Neural cell (in vitro differentiated cells): ENCODE measurements at regions not wholly inside any gene's neighbourhood (a gene's known extent, or its start where the extent isn't known, plus 50 kb on each side); places are given as distances from the start of the nearest gene placed in this dataset.

Experiments used
- H2AFZ ChIP-seq: fragments of 200-600, 300-800 bp; sonication (generic), shearing (Covaris generic); 2 replicates; pipeline ENCODE4 v1.6.0; 2014; ENCODE audit warnings: low read depth, mild to moderate bottlenecking, antibody characterized with exemption, low read length, moderate library complexity
- H3F3A ChIP-seq: fragments of 200-600 bp; shearing (Covaris generic); 2 replicates; pipeline ENCODE4 v1.6.1; 2016; ENCODE audit warnings: mild to moderate bottlenecking, moderate library complexity, mixed read lengths, antibody characterized with exemption, low read length; ENCODE audit not compliant: insufficient read depth, poor library complexity, severe bottlenecking
- H3K27ac ChIP-seq: fragments of 200-600, 300-800 bp; sonication (generic), shearing (Covaris generic); 2 replicates; pipeline ENCODE4 v1.5.1; 2014; ENCODE audit warnings: mild to moderate bottlenecking, low read length, moderate library complexity
- H3K27me3 ChIP-seq: fragments of 300-800, 200-600 bp; sonication (generic), shearing (Covaris generic); 2 replicates; pipeline ENCODE4 v1.6.0; 2014; ENCODE audit warnings: mild to moderate bottlenecking, low read depth, low read length, moderate library complexity; ENCODE audit not compliant: insufficient read depth
- H3K36me3 ChIP-seq: fragments of 300-800, 200-600 bp; sonication (generic), shearing (Covaris generic); 2 replicates; pipeline ENCODE4 v1.5.1; 2014; ENCODE audit warnings: mild to moderate bottlenecking, antibody characterized with exemption, low read length, moderate library complexity; ENCODE audit not compliant: insufficient read depth
- H3K4me2 ChIP-seq: fragments of 300-800, 200-600 bp; sonication (generic), shearing (Covaris generic); 2 replicates; pipeline ENCODE4 v1.6.0; 2014; ENCODE audit warnings: mild to moderate bottlenecking, low read length
- H3K4me3 ChIP-seq: fragments of 300-800, 200-600 bp; sonication (generic), shearing (Covaris generic); 2 replicates; pipeline ENCODE4 v1.5.1; 2014; ENCODE audit warnings: mild to moderate bottlenecking, low read length, moderate library complexity
- H3K79me2 ChIP-seq: fragments of 200-600 bp; shearing (Covaris generic); replicated peaks from 2 replicates; pipeline ENCODE4 v1.6.0; 2014; ENCODE audit warnings: mild to moderate bottlenecking, low read length, moderate library complexity; ENCODE audit not compliant: insufficient read depth
- H3K9ac ChIP-seq: fragments of 300-800, 200-600 bp; sonication (generic), shearing (Covaris generic); 2 replicates; pipeline ENCODE4 v1.6.1; 2016; ENCODE audit warnings: mild to moderate bottlenecking, low read length, mixed read lengths
- H3K9me2 ChIP-seq: fragments of 200-600 bp; shearing (Covaris generic); 2 replicates; pipeline ENCODE4 v1.6.1; 2016; ENCODE audit warnings: mild to moderate bottlenecking, low read length, mixed read lengths; ENCODE audit not compliant: insufficient read depth
- H3K9me3 ChIP-seq: fragments of 200-600, 300-800 bp; sonication (generic), shearing (Covaris generic); 2 replicates; pipeline ENCODE4 v1.6.1; 2016; ENCODE audit warnings: mild to moderate bottlenecking, mixed run types, low read length, moderate library complexity, mixed read lengths
- H4K20me1 ChIP-seq: fragments of 200-600 bp; shearing (Covaris generic); 2 replicates; pipeline ENCODE4 v1.6.1; 2016; ENCODE audit warnings: mild to moderate bottlenecking, mixed run types; ENCODE audit not compliant: insufficient read depth
- CTCF ChIP-seq: fragments of 450-650 bp; IDR thresholded peaks from 2 replicates; pipeline ENCODE4 v1.5.1; 2014; ENCODE audit warnings: antibody characterized with exemption, mild to moderate bottlenecking, moderate library complexity; ENCODE audit not compliant: poor library complexity, severe bottlenecking
- EP300 ChIP-seq: fragments of 450-650 bp; conservative IDR thresholded peaks from 2 replicates; pipeline ENCODE4 v1.6.1; 2014; ENCODE audit warnings: antibody characterized with exemption, mild to moderate bottlenecking, moderate library complexity; ENCODE audit not compliant: poor library complexity, severe bottlenecking
- EZH2 ChIP-seq: fragments of 200-600, 300-800 bp; shearing (Covaris generic), sonication (generic); IDR thresholded peaks from 2 replicates; pipeline ENCODE4 v1.6.1; 2014; ENCODE audit warnings: antibody characterized with exemption, low read length, borderline replicate concordance, mild to moderate bottlenecking; ENCODE audit not compliant: insufficient read depth, poor library complexity, severe bottlenecking
- MXI1 ChIP-seq: fragments of 450-650 bp; conservative IDR thresholded peaks from 2 replicates; pipeline ENCODE4 v1.6.1; 2014; ENCODE audit warnings: antibody characterized with exemption, mild to moderate bottlenecking; ENCODE audit not compliant: poor library complexity, severe bottlenecking
- POLR2AphosphoS5 ChIP-seq: IDR thresholded peaks from 2 replicates; pipeline ENCODE4 v1.6.1; 2012
- RAD21 ChIP-seq: fragments of 450-650 bp; conservative IDR thresholded peaks from 2 replicates; pipeline ENCODE4 v1.6.1; 2014; ENCODE audit warnings: antibody characterized with exemption, mild to moderate bottlenecking, moderate library complexity
- REST ChIP-seq: IDR thresholded peaks from 2 replicates; pipeline ENCODE4 v1.6.1; 2012; ENCODE audit warnings: borderline replicate concordance
- SMC3 ChIP-seq: fragments of 450-650 bp; conservative IDR thresholded peaks from 2 replicates; pipeline ENCODE4 v1.6.1; 2014; ENCODE audit warnings: antibody characterized with exemption, mild to moderate bottlenecking, moderate library complexity; ENCODE audit not compliant: poor library complexity
- TAF1 ChIP-seq: IDR thresholded peaks from 2 replicates; pipeline ENCODE4 v1.6.1; 2012; ENCODE audit warnings: low read depth

DNA sequence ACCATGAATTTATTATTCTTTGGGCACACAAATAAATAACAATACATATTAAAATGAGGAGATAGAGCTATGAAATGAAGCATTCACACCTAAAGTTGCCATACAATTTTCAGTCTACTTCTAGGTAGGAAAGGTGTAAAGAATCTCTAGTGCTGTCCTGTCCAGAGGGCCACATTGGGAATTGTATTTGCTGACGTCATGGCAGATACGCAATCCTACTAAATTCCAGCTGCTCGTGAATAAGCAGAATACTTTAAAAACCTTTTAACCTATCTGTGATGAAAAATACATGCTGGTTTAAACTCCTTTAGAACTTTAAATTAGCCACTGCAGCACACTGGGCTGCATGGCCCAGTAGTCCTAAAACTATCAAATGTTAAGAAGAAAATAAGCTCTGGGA lies 236.1 kb downstream of the FSCB start:
- Histone ChIP-seq H2AFZ (no peak overlapping the region), H3K4me3 (no peak overlapping the region), H3K27me3 (no peaks in the 10 kb centered on the region), H3K36me3 (no peaks in the 10 kb centered on the region), H3K9me3 (no peaks in the 10 kb centered on the region), H3F3A (no peaks in the 10 kb centered on the region), H3K4me2 (no peak overlapping the region), H3K9ac (no peak overlapping the region), H4K20me1 (no peaks in the 10 kb centered on the region), H3K27ac (no peak overlapping the region), H3K79me2 (no peaks in the 10 kb centered on the region), H3K9me2 (no peaks in the 10 kb centered on the region)
- TF ChIP-seq CTCF (no peak), EZH2 (no peak), MXI1 (no peak), SMC3 (no peak), TAF1 (no peak), EP300 (no peak), RAD21 (no peak), REST (no peak), POLR2AphosphoS5 (no peak)

GRCh38 chr14:44265246-44265645 lies 241.8 kb downstream of the FSCB start:
- Histone ChIP-seq H3K79me2 (no peaks in the 10 kb centered on the region), H2AFZ (no peak overlapping the region), H4K20me1 (no peaks in the 10 kb centered on the region), H3K27ac (no peak overlapping the region), H3K9me3 (no peaks in the 10 kb centered on the region), H3K9me2 (no peaks in the 10 kb centered on the region), H3F3A (no peaks in the 10 kb centered on the region), H3K4me2 (no peak overlapping the region), H3K36me3 (no peaks in the 10 kb centered on the region), H3K27me3 (no peaks in the 10 kb centered on the region), H3K4me3 (no peak overlapping the region), H3K9ac (no peak overlapping the region)
- TF ChIP-seq REST: no peak
- no peak for TF ChIP-seq MXI1
- no peak for TF ChIP-seq CTCF
- TF ChIP-seq RAD21: no peak
- TF ChIP-seq EZH2: no peak
- TF ChIP-seq TAF1: no peak
- TF ChIP-seq SMC3: no peak
- TF ChIP-seq EP300: no peak
- TF ChIP-seq POLR2AphosphoS5: no peak
